ENCODE measurements at regions not wholly inside any gene's neighbourhood (a gene's known extent, or its start where the extent isn't known, plus 50 kb on each side); places are given as distances from the start of the nearest gene placed in this dataset.
A peak's percentile ranks its signal among the peaks of the same experiment; 100 is the strongest.

DNA sequence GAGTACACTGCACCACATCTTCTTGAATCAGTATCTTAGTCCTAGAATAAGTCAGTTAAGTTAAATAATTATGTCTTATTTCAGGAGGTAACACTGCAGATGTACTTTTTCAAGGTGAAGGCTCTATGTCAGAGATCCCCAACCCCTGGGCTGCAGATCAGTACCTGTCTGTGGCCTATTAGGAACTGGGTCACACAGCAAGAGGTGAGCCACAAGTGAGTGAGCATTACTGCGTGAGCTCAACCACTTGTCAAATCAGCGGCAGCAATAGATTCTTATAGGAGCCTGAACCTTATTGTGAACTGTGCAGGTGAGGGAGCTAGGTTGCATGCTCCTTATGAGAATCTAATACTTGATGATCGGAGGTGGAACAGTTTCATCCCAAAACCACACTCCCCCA lies 851.9 kb upstream of the ALCAM start:
- TF ChIP-seq, protein P1, sequence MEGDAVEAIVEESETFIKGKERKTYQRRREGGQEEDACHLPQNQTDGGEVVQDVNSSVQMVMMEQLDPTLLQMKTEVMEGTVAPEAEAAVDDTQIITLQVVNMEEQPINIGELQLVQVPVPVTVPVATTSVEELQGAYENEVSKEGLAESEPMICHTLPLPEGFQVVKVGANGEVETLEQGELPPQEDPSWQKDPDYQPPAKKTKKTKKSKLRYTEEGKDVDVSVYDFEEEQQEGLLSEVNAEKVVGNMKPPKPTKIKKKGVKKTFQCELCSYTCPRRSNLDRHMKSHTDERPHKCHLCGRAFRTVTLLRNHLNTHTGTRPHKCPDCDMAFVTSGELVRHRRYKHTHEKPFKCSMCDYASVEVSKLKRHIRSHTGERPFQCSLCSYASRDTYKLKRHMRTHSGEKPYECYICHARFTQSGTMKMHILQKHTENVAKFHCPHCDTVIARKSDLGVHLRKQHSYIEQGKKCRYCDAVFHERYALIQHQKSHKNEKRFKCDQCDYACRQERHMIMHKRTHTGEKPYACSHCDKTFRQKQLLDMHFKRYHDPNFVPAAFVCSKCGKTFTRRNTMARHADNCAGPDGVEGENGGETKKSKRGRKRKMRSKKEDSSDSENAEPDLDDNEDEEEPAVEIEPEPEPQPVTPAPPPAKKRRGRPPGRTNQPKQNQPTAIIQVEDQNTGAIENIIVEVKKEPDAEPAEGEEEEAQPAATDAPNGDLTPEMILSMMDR (IDR thresholded peaks at IDR 0.05; ENCODE audit: insufficient read depth, low read length) = no peak
- no peak for TF ChIP-seq SPI1 (IDR thresholded peaks at IDR 0.05; ENCODE audit: borderline replicate concordance, low read depth)
- TF ChIP-seq POLR2AphosphoS5 (IDR thresholded peaks at IDR 0.05; ENCODE audit: low read depth) = no peak
- no peak for TF ChIP-seq GABPA (IDR thresholded peaks at IDR 0.05; ENCODE audit: low read depth)
- TF ChIP-seq, protein P2, sequence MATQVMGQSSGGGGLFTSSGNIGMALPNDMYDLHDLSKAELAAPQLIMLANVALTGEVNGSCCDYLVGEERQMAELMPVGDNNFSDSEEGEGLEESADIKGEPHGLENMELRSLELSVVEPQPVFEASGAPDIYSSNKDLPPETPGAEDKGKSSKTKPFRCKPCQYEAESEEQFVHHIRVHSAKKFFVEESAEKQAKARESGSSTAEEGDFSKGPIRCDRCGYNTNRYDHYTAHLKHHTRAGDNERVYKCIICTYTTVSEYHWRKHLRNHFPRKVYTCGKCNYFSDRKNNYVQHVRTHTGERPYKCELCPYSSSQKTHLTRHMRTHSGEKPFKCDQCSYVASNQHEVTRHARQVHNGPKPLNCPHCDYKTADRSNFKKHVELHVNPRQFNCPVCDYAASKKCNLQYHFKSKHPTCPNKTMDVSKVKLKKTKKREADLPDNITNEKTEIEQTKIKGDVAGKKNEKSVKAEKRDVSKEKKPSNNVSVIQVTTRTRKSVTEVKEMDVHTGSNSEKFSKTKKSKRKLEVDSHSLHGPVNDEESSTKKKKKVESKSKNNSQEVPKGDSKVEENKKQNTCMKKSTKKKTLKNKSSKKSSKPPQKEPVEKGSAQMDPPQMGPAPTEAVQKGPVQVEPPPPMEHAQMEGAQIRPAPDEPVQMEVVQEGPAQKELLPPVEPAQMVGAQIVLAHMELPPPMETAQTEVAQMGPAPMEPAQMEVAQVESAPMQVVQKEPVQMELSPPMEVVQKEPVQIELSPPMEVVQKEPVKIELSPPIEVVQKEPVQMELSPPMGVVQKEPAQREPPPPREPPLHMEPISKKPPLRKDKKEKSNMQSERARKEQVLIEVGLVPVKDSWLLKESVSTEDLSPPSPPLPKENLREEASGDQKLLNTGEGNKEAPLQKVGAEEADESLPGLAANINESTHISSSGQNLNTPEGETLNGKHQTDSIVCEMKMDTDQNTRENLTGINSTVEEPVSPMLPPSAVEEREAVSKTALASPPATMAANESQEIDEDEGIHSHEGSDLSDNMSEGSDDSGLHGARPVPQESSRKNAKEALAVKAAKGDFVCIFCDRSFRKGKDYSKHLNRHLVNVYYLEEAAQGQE (IDR thresholded peaks at IDR 0.05; ENCODE audit: insufficient replicate concordance, low read depth) = no peak

DNA sequence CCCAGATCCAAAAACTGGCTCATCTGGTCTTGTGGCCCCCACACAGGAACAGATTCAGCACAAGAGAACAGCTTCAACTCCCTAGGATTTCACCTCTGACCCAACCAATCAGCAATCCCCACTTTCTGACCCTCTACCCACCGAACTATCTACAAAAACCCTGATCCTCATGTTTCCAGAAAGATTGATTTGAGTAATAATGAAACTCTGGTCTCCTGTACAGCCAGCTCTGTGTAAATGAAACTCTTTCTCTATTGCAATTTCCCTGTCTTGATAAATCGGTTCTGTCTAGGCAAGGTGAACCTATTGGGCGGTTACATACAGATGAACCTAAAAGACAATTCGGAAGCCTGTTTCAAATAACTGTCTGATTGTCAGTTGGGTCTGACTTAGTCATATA lies 847.6 kb upstream of the ALCAM start:
- DNase-seq (ENCODE audit: low read depth in 1 of 2, low spot score in 1 of 2) = no peak
- Histone ChIP-seq H3K27ac (replicated peaks) (no peak overlapping the region), H3K27me3 (ENCODE audit: insufficient read depth, poor library complexity, severe bottlenecking) (no peaks in the 10 kb centered on the region), H3K4me3 (replicated peaks; ENCODE audit: insufficient read depth, low read length) (no peak overlapping the region)
- TF ChIP-seq SPI1 (IDR thresholded peaks at IDR 0.05; ENCODE audit: borderline replicate concordance, low read depth) (no peak), GABPA (IDR thresholded peaks at IDR 0.05; ENCODE audit: low read depth) (no peak), POLR2AphosphoS5 (IDR thresholded peaks at IDR 0.05; ENCODE audit: low read depth) (no peak)
- TF ChIP-seq, protein P1 (IDR thresholded peaks at IDR 0.05; ENCODE audit: insufficient read depth, low read length) = no peak
- TF ChIP-seq, protein P2 (IDR thresholded peaks at IDR 0.05; ENCODE audit: insufficient replicate concordance, low read depth) = no peak

More for the DNA sequence above, 851.9 kb upstream of the ALCAM start:
- DNase-seq (ENCODE audit: low read depth in 1 of 2, low spot score in 1 of 2) = no peak
- no peak overlapping the region for H3K27ac ChIP-seq (replicated peaks)
- H3K4me3 ChIP-seq (replicated peaks; ENCODE audit: insufficient read depth, low read length) = no peak overlapping the region
- no peaks in the 10 kb centered on the region for H3K27me3 ChIP-seq (ENCODE audit: insufficient read depth, poor library complexity, severe bottlenecking)

DNA sequence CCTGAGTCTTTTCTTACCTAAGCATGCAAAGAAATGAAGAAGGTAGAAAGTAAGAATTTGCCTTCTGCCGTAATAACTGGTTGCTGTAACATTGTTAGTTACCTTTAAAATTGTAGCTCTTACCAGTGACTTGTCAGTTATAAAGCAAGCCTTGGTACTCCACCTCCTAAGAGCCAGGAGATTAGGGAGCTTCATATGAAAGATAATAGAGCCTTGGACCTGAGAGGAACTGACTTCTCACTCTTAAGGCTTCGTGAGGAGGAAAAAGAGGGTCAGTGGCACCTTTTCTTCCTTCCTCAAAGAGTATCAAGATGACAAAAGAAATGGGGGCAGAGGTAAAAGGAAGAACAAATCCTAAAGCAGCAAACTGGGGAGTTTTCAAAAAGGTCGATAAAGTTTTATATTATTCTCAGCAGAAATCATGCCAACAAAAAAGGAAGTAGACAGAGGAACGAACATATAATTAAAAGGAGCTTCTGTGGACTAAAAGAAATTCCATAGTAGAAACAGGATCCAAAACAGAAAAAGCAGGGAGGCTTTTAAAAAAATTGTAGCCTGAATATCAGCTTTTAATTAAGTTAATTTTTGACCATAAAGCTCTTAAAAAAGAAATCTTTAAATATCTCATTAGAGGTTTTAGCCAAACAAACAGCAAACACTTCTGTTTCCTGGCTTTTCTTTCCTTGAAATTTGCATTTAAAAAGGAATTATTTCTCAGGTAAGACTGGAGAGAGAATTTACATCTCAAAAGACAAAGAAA lies 847.1 kb upstream of the ALCAM start:
- no peak for DNase-seq (ENCODE audit: low read depth in 1 of 2, low spot score in 1 of 2)
- no peak overlapping the region for H3K27ac ChIP-seq (replicated peaks)
- no peaks in the 10 kb centered on the region for H3K27me3 ChIP-seq (ENCODE audit: insufficient read depth, poor library complexity, severe bottlenecking)
- TF ChIP-seq SPI1 (IDR thresholded peaks at IDR 0.05; ENCODE audit: borderline replicate concordance, low read depth) = peak; percentile 17; the same call in 1 of the 2 replicates
- TF ChIP-seq, protein P1 (IDR thresholded peaks at IDR 0.05; ENCODE audit: insufficient read depth, low read length) = no peak
- no peak overlapping the region for H3K4me3 ChIP-seq (replicated peaks; ENCODE audit: insufficient read depth, low read length)

All from HL-60 (cell line).